Vagina (tissue), 2 donors: ENCODE measurements at regions not wholly inside any gene's neighbourhood (a gene's known extent, or its start where the extent isn't known, plus 50 kb on each side); places are given as distances from the start of the nearest gene placed in this dataset.

Source experiments
- DNase-seq, 2 donors: peaks; one replicate each; pipeline ENCODE4 v3.0.0-alpha.2; 2017; ENCODE audit errors: extremely low spot score in 2 of 2
- H3K27ac ChIP-seq: fragments of 200-600 bp; sonication (generic); one replicate; pipeline ENCODE4 v1.5.1; 2019
- H3K27me3 ChIP-seq: fragments of 200-600 bp; sonication (generic); one replicate; pipeline ENCODE4 v1.5.1; 2019
- H3K36me3 ChIP-seq, 2 donors: fragments of 200-600 bp; sonication (generic); one replicate each; pipeline ENCODE4 v1.5.1; 2017 to 2019
- H3K4me1 ChIP-seq: fragments of 200-600 bp; sonication (generic); one replicate; pipeline ENCODE4 v1.5.1; 2019
- H3K4me3 ChIP-seq, 2 donors: fragments of 200-600 bp; sonication (generic); 1 replicate in 1 of 2; 2 replicates in 1 of 2; pipeline ENCODE4 v1.5.1; 2016 to 2019
- H3K9me3 ChIP-seq: fragments of 200-600 bp; sonication (generic); one replicate; pipeline ENCODE4 v1.5.1; 2019
- CTCF ChIP-seq, 3 experiments: fragments of 450-650 bp in 2 of 3; fragments of 200-600 bp in 1 of 3; sonication (generic) in 1 of 3; IDR thresholded peaks; one replicate each; pipeline ENCODE4 v1.5.1; 2017 to 2019; ENCODE audit warnings: antibody characterized with exemption in 3 of 3, mild to moderate bottlenecking in 2 of 3, moderate library complexity in 2 of 3
- POLR2A ChIP-seq, 2 donors: fragments of 450-650 bp; IDR thresholded peaks; one replicate each; pipeline ENCODE4 v1.6.1; 2017; ENCODE audit warnings: antibody characterized with exemption in 2 of 2, mild to moderate bottlenecking in 2 of 2, moderate library complexity in 2 of 2
- POLR2AphosphoS5 ChIP-seq, 2 donors: sonication (generic); formaldehyde crosslinking; IDR thresholded peaks; one replicate each; pipeline ENCODE4 v1.9.0; 2017; ENCODE audit warnings: antibody characterized with exemption in 2 of 2, mild to moderate bottlenecking in 2 of 2, low read depth in 1 of 2; ENCODE audit not compliant: insufficient read depth in 1 of 2
- intact Hi-C: fragments of 100-400 bp; cut with DNase I; formaldehyde crosslinking; loops from one replicate; pipeline ENCODE4 v1.15.1; 2023

- intact Hi-C loops: no loop called here
- Histone ChIP-seq H3K27me3 (no peaks in the 10 kb centered on the region), H3K36me3 (no peaks in the 10 kb centered on the region), H3K4me3 (no peak overlapping the region), H3K4me1 (no peaks in the 10 kb centered on the region), H3K27ac (no peak overlapping the region), H3K9me3 (no peaks in the 10 kb centered on the region)
- DNase-seq: no peak
- TF ChIP-seq POLR2A (IDR thresholded peaks at IDR 0.05) (no peak), POLR2AphosphoS5 (IDR thresholded peaks at IDR 0.05; ENCODE audit: insufficient read depth in 1 of 2, low read depth in 1 of 2) (no peak), CTCF (IDR thresholded peaks at IDR 0.05) (no peak)
Observed at GRCh38 chr2:8431446-8432125, 250.3 kb upstream of the ID2 start.

- Histone ChIP-seq H3K4me1 (no peaks in the 10 kb centered on the region), H3K27ac (no peak overlapping the region), H3K9me3 (no peaks in the 10 kb centered on the region), H3K27me3 (no peaks in the 10 kb centered on the region), H3K36me3 (no peaks in the 10 kb centered on the region), H3K4me3 (no peak overlapping the region)
- intact Hi-C loops: no loop called here
- no peak for DNase-seq
- TF ChIP-seq POLR2A (IDR thresholded peaks at IDR 0.05): no peak
- TF ChIP-seq CTCF (IDR thresholded peaks at IDR 0.05): no peak
- TF ChIP-seq POLR2AphosphoS5 (IDR thresholded peaks at IDR 0.05; ENCODE audit: insufficient read depth in 1 of 2, low read depth in 1 of 2): no peak
Observed at GRCh38 chr2:8432706-8433336, 249.0 kb upstream of the ID2 start.

DNA sequence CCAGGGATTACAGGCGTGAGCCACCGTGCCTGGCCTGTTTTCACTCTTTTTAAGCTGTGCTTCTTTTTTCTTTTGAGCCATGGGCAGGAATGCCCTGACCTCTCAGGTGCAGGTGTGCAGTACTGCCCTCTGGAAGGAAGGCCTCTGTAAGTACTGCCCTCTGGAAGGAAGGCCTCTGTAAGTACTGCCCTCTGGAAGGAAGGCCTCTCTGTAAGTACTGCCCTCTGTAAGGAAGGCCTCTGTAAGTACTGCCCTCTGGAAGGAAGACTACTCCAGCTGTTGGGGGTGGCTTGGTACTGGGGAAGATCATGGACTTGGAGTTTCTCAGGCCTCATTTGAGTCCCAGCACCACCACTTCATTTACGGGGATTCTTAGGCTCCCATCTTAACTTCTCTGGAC lies 248.5 kb upstream of the ID2 start:
- TF ChIP-seq POLR2A (IDR thresholded peaks at IDR 0.05): no peak
- no peak for TF ChIP-seq POLR2AphosphoS5 (IDR thresholded peaks at IDR 0.05; ENCODE audit: insufficient read depth in 1 of 2, low read depth in 1 of 2)
- no peak for TF ChIP-seq CTCF (IDR thresholded peaks at IDR 0.05)
- H3K4me1 ChIP-seq: no peaks in the 10 kb centered on the region
- H3K27ac ChIP-seq: no peak overlapping the region
- H3K9me3 ChIP-seq: no peaks in the 10 kb centered on the region
- H3K27me3 ChIP-seq: no peaks in the 10 kb centered on the region
- no peak overlapping the region for H3K4me3 ChIP-seq
- DNase-seq: peak in 1 of 2 donors; percentile 52
- intact Hi-C loops: no loop called here
- H3K36me3 ChIP-seq: no peaks in the 10 kb centered on the region

- Histone ChIP-seq H3K36me3 (no peaks in the 10 kb centered on the region), H3K27ac (no peak overlapping the region)
Observed at GRCh38 chr2:8435608-8436007, 246.2 kb upstream of the ID2 start.

More at GRCh38 chr2:8435608-8436007, 246.2 kb upstream of the ID2 start:
- H3K4me1 ChIP-seq: no peaks in the 10 kb centered on the region
- DNase-seq: peak in 1 of 2 donors; percentile 79
- H3K4me3 ChIP-seq: no peak overlapping the region
- intact Hi-C loops: no loop called here
- H3K27me3 ChIP-seq: no peaks in the 10 kb centered on the region
- no peak for TF ChIP-seq CTCF (IDR thresholded peaks at IDR 0.05)
- no peak for TF ChIP-seq POLR2AphosphoS5 (IDR thresholded peaks at IDR 0.05; ENCODE audit: insufficient read depth in 1 of 2, low read depth in 1 of 2)
- no peak for TF ChIP-seq POLR2A (IDR thresholded peaks at IDR 0.05)
- no peaks in the 10 kb centered on the region for H3K9me3 ChIP-seq
